PC-9 (cell line): ENCODE measurements at regions not wholly inside any gene's neighbourhood (a gene's known extent, or its start where the extent isn't known, plus 50 kb on each side); places are given as distances from the start of the nearest gene placed in this dataset.

ENCODE experiments used
- CTCF ChIP-seq: fragments of 200-600 bp; sonication (generic); conservative IDR thresholded peaks from 2 replicates; pipeline ENCODE4 v1.6.1; 2017; ENCODE audit warnings: mixed run types, antibody characterized with exemption, mild to moderate bottlenecking, moderate library complexity
- EZH2 ChIP-seq: fragments of 200-600 bp; sonication (generic); IDR thresholded peaks from 2 replicates; pipeline ENCODE4 v1.8.0; 2017; ENCODE audit warnings: antibody characterized with exemption, low read depth

- no peak for TF ChIP-seq CTCF
- TF ChIP-seq EZH2 = no peak
These were observed 62.6 kb upstream of the VGLL3 start for GRCh38 chr3:87053553-87053952.
